ENCODE measurements at regions not wholly inside any gene's neighbourhood (a gene's known extent, or its start where the extent isn't known, plus 50 kb on each side); places are given as distances from the start of the nearest gene placed in this dataset.

DNA sequence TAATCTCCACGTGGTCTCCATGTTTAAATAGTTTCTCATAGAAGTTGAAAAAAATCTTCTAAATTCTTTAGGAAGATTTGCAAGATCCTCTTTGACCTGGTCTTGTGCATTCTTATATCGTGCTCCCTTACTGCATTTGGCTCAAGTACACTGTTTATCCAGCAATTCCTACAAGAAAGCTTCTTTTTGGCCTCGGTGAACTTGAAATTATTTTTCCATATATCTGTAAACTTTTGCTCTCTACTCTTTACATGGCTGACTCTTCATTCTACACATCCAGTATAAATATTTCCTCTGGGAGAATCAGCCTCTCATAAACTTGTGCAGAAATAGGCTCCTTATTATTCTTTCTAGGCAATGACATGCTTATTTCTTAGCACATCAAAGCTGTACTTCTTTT lies 1457.9 kb upstream of the PRR20A start:
- H3K4me3 ChIP-seq (ENCODE audit: low read depth, low read length): no peak overlapping the region
- TF ChIP-seq, protein P1, sequence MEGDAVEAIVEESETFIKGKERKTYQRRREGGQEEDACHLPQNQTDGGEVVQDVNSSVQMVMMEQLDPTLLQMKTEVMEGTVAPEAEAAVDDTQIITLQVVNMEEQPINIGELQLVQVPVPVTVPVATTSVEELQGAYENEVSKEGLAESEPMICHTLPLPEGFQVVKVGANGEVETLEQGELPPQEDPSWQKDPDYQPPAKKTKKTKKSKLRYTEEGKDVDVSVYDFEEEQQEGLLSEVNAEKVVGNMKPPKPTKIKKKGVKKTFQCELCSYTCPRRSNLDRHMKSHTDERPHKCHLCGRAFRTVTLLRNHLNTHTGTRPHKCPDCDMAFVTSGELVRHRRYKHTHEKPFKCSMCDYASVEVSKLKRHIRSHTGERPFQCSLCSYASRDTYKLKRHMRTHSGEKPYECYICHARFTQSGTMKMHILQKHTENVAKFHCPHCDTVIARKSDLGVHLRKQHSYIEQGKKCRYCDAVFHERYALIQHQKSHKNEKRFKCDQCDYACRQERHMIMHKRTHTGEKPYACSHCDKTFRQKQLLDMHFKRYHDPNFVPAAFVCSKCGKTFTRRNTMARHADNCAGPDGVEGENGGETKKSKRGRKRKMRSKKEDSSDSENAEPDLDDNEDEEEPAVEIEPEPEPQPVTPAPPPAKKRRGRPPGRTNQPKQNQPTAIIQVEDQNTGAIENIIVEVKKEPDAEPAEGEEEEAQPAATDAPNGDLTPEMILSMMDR (conservative IDR thresholded peaks at IDR 0.05; ENCODE audit: low read depth, low read length): no peak
- DNase-seq (ENCODE audit: low read depth): no peak

DNA sequence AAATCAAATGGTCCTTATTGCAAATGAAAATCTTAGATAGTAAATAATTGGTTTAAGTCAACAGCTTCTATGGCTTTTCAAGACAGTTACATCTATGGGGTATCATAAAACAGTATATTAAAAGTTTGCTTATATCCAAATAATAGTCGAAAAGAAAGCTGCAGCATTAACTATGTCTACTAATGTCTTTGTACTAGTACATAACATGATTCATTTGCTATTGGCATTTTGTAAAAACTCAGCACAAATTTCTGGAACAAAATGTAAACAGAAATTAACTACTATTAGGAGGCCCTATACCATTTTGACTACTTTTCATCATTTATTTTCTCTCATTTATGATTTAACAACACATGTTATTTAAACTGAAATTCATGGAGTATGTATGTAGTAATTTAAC lies 1435.2 kb upstream of the PRR20A start:
- TF ChIP-seq, protein P1 (conservative IDR thresholded peaks at IDR 0.05; ENCODE audit: low read depth, low read length): no peak
- DNase-seq (ENCODE audit: low read depth): no peak
- H3K4me3 ChIP-seq (ENCODE audit: low read depth, low read length): no peak overlapping the region

DNA sequence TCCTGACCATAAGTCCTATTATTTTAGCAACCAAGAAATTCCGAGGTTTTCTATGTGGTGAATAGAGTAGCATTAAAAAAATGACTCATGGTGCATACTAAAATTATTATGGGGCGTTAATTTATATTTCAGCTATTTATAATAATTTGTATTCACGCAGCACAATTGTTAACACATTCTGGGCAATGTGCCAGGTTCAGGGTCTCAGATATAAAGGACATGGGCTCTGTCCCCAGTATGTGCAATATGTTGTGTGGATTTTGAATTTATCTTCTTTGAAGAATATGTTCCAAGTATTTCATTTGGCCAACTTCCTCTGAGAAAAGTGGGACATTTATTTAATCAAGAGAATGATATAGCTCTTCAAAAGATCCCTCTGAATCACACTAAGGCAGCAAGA lies 1434.7 kb upstream of the PRR20A start:
- TF ChIP-seq, protein P1 (conservative IDR thresholded peaks at IDR 0.05; ENCODE audit: low read depth, low read length): no peak
- DNase-seq (ENCODE audit: low read depth): no peak
- H3K4me3 ChIP-seq (ENCODE audit: low read depth, low read length): no peak overlapping the region

DNA sequence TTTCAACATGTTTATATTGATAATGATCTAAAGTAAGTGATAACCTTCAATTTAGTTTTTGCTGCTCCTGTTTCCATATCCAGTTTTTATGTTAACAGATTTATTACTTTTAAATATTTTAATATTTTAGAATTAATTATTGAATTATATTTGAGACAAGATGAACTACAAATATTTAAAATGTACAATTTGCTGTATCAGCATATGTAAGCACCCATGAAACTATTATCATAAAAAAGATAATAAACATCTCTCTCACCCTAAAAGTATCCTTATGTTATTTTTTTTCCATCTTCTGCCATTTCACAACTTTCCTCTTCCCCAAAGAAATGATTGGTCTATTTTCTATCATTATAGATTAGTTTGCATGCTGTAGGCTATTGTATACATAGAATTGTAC lies 1426.6 kb upstream of the PRR20A start:
- no peak for DNase-seq (ENCODE audit: low read depth)
- TF ChIP-seq, protein P1 (conservative IDR thresholded peaks at IDR 0.05; ENCODE audit: low read depth, low read length): no peak
- H3K4me3 ChIP-seq (ENCODE audit: low read depth, low read length): no peak overlapping the region

DNA sequence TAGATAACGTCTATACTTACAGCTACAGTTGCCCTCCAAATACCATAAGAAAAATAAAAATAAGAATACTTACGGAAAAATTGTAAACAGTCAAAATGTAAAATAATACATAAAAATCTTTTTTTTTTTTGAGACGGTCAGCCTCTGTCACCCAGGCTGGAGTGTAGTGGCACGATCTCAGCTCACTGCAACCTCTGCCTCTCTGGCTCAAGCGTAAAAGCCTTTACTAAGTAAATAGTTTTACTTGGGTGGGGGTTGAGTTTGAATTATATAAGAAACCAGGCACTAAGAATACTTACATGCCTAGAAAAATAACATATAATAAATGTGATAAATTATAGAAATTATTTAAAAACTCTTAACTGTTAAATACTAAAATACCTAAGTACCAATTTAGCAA lies 1413.0 kb upstream of the PRR20A start:
- TF ChIP-seq, protein P1 (conservative IDR thresholded peaks at IDR 0.05; ENCODE audit: low read depth, low read length): no peak
- no peak overlapping the region for H3K4me3 ChIP-seq (ENCODE audit: low read depth, low read length)
- no peak for DNase-seq (ENCODE audit: low read depth)

DNA sequence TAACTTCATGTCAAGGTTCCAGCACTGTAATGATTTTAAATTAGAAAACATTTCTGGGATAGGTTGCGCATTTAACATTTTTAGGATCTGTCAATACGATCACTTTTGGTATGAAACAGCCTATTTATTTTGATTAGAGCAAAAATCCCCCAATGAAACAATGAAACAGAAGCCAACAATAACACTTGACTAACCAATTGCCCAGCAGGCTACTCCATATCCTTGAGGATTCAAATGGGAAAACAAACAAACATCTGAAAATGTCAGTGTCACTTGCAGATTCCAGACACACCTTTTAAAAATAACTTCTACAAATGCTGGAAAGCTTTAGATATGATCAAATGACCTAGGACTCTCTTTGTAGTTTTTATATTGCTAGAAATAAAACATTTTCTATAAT lies 1412.5 kb upstream of the PRR20A start:
- TF ChIP-seq, protein P1 (conservative IDR thresholded peaks at IDR 0.05; ENCODE audit: low read depth, low read length): no peak
- no peak for DNase-seq (ENCODE audit: low read depth)
- no peak overlapping the region for H3K4me3 ChIP-seq (ENCODE audit: low read depth, low read length)

DNA sequence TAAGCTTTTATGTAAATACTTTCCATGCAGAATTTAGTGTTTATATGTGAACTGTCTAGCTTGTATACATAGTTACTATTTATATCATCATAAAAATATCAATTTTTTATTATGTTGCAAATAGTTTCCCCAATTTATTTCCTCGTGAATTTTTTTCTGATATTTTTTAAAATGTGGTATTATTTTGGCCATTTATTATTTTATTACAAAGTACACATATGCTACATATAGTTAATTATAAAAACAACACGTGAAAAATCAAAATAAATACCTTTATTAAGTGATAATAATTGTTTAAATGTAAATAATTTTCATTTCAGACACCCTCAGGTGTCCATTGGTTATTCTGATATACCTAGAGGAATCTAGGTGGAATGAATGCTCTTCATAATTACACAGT lies 1394.9 kb upstream of the PRR20A start:
- no peak for DNase-seq (ENCODE audit: low read depth)
- TF ChIP-seq, protein P1 (conservative IDR thresholded peaks at IDR 0.05; ENCODE audit: low read depth, low read length): no peak
- no peak overlapping the region for H3K4me3 ChIP-seq (ENCODE audit: low read depth, low read length)

Data from epithelial cell of proximal tubule (primary cell).